ENCODE measurements at regions not wholly inside any gene's neighbourhood (a gene's known extent, or its start where the extent isn't known, plus 50 kb on each side); places are given as distances from the start of the nearest gene placed in this dataset.

DNA sequence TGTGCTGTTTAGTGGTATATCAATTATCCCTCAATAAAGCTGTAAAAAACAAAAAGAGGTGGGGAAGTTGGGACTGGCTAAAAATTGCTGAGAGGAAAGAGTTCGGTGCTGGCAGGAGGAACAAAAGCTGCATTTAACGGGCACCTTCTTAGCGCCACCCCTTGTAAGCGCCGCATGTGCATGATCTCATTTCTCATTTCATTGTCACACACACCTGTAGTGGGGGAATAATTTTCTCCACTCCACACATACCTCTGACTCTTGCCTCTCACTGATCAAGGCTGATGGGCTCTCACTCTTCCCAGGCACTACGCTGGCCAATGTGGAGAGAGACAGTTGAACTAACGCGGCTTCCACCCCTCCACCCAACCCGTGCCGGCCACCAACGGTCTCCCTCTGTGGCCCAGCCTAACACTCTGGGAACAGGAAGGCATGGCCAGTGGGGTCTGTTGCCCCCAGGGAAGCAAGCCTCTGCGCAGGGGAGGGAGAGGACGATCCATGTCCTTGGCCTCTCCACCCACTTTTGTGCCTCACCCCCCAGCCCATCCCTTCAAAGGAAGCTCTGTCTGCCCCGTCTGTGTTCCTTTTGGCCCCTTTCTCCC, 186.7 kb upstream of the SYT13 start:
- DNase-seq, result no peak

DNA sequence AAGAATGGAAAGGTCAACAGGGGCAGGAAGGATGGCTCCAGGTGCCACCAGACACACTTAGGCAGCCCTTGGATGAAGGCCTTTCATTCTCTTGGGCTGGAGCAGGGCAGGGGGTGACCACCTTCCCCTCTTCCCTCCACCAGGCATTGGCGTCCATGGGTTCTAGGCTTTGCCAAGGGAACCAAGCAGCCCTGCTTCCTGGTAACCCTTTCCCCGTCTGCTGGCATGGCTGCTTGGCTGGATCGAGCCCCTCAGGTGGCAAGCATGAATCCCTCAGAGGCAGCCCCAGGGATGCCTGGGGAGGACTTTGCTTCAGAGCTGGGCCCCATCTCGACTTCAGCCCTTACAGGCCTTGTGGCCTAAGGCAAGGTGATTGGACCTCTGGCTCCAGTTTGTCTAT, 185.1 kb upstream of the SYT13 start:
- DNase-seq, result no peak

DNA sequence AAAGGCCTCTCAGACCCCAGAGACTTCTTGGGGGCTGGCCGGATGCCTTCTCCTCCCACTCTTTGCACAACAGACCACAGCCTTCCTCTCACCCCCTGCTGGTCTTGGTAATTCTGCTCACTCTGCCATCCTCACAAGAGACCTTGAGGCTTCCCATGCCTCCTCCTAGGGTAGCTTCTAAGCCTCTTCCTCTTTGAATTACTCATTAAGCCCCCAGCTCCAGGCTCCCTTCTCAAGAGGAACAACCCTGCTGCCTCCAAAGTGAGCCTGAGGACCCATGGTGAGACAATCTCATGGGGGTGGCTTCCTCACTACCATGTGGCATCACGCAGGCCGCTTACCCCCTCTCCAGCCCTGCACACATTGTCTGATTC, 184.6 kb upstream of the SYT13 start:
- no peak for DNase-seq

DNA sequence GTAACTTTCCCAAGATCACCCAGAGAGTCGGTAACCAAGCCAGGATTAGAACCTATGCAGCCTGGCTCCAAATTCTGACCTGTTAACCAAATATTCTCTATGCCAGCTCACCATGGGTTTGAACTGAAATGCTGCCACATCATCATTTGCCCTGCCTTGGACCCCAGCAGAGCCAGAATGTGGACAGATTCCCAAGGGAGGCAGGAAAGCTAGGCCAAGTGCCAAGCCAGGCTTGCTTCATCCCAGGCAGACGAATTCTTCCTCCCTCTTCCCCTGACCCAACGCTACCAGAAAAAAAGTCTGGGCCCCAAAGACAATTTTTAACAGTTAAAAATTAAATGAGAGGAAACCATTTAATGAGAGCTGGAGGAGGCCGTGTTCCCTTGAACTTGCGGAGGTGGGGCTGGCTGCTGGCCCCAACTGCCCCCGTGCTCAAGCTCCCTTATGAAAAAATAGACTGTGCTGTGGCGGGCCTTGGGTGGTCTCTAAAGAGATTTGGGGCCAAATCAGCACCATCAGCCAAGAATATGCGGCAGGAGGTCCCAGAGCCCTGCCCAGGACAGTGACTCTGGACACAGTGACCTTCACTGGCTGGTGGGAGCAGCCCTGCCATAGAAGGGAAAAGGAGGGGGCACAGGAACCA, 184.1 kb upstream of the SYT13 start:
- DNase-seq, result no peak

DNA sequence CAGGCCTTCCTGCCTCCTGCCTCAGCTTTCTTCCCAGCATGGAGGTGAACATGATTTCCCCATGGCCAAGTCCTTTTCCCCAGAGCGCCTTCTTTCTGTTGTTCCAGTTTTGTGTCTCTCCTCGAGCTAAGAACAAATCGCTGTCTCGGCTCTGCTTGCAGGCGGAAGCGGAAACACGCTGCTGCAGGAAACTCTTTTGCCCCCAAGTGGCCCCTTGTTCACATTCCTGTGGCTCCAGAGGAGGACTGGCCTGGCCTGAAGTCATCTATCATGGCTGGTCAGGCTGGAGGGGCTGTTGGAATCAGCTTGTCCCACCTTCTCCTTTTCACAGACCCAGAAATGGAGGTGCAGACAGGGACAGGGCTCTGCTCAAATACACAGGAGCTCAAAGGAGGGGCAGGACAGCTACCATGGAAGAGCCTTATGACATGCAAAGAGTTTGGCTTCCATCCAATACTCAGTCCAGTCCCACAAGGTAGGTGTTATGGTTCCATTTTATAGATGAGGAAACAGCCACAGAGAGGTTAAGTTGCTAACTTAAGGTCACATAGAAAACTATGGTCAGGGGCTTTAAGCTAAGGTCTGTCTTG, 182.2 kb upstream of the SYT13 start:
- DNase-seq, result no peak

DNA sequence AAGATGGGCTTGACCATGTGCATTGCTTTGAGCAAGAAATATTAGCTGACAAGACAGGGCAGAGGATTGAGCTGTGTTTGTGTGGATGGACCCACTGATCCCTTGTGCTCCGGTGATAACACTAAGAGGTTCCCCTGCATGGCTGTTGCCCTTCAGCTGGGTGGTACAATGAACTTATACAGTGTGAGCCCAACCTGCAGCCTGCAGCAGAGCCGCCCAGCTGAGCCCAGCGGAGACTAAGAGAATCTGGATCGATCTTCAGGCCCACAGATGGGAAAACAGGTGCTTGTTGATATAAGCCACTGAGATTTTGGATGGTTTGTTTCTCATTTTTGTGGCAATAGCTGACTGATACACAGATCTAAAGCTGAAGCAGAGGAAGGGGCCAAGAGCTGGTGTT, 177.4 kb upstream of the SYT13 start:
- no peak for DNase-seq

DNA sequence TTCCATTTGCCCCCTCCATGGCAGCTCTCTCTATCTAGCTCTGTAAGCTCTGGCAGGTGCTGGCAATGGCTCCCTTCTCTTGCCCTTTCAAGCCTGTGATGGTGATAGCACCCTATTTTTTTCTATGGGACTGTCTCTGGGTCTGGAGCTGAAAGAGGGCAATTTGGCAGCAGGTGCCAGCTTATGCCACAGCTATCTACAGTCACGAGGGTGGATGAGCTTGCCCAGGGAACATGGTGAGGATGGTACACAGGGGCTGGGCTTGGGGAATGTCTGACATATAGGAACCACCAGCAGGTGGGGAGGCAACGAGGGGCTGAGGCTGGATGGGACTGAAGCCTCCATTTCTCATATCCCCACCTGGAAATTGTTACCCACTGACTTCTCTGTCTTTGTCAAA, 175.4 kb upstream of the SYT13 start:
- no peak for DNase-seq

DNA sequence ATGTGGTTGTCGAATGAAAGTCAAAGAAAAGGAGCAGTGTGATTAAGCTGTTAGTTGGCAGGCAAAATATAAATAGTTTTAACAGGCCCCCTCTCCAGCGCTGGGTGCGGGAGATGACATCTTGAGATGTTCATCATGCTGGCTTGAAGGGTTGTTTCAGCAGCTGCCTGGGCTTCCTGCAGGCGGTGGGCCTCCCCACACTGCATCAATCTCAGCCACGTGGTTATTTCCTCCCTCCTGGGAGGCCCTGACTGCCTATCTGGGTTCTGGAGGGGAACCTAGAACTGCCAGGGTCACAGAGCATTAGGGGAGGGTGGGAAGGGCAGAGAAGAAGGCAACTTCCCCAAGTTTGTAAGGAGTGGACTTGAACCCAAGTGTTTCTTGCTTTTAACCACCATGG, 173.3 kb upstream of the SYT13 start:
- DNase-seq, result no peak

DNA sequence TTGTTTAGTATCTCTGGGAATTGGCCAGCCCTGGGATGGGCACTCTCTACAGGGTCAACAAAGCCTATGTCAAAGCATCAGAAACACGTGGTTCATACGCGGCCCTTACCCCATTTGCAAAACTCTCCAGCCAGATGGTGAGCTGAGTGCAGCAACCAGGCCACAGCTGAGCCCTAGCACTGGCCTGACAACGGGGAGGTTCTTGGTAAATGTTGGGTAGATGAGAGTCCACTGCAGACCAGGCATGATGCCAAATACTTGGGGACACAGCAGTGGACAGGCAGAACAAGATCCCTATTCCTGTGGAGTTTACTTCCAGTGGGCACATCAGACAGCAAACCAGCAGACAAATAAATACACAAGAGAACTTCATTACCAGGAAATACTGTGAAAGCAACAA, 172.1 kb upstream of the SYT13 start:
- no peak for DNase-seq

DNA sequence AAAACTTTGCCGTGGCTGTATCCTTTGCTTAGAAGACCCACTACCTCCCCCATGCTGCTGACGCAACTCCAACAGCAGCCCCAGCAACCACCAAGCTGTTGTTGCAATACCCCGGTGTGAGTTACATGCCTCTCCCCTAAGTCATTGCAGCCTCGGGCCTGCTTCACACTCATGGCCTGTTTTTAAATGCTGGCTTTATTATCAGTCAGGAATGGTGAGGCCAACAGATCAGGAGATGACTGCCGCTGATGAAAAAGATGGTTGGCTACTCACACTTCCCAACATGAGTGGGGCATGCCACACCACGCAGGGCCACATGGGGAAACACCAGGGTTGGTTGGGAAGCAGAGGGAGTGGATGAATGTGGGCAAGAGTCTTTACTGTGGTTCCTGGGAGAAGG, 171.5 kb upstream of the SYT13 start:
- DNase-seq, result no peak

DNA sequence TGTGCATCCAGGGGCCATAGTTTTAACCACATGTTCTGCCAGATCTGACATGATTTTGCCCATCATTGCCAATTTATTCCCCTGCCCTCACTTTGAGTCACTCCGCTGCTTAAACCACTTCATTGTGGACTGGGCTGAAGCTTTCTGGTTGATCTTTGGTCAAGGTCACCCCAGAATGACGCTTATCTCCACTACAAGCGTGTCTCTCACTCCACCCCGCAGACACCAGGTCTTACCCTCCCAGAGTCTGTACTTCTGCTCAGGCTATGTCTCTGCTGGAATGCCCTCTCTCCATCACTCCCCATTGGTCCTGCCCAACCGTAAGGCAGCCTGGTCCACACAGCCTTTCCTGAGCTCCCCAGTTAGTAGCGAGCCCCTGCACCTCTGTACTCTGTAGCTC, 170.5 kb upstream of the SYT13 start:
- no peak for DNase-seq

DNA sequence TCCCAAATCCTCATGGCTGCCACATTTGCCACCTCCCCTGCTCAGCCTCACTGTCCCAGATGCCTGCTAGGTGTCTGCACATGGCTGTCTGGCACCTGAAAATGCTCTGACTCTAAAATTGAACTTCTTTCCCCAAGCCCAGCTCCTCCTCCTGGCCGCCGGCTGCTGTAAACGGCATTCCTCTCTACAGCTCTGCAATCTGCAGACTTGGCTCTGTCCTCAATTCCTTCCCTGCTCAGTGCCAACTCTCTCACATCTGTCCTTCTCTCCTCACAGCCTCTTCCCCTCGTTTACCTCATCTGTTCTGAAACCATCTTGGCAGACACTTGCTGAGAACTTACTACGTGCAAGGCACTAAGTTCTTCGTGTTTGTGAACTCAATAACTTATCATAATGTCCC, 169.4 kb upstream of the SYT13 start:
- no peak for DNase-seq

DNA sequence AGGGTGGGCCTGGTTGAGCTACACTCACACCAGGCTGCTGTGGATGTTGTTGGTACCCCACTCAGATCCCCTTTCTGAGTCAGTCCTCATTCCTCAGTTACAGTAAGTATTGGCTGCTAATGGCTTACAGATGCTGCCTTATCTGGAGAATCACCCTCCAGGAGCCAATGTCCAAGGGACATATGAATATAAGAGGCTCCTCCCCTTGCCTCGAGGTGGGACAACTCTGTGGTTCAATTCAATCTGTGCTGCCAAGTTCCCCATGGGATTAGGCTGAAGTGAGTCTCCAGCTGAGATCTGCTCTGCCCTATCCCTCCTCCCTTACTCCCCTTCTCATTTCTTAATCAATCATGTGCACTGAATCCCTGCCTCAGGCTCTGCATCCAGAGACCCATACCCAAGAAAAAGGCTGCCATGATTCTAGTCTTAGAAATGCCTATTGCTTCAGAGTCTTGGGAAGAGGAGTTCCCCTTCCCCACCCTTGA, 168.8 kb upstream of the SYT13 start:
- no peak for DNase-seq

DNA sequence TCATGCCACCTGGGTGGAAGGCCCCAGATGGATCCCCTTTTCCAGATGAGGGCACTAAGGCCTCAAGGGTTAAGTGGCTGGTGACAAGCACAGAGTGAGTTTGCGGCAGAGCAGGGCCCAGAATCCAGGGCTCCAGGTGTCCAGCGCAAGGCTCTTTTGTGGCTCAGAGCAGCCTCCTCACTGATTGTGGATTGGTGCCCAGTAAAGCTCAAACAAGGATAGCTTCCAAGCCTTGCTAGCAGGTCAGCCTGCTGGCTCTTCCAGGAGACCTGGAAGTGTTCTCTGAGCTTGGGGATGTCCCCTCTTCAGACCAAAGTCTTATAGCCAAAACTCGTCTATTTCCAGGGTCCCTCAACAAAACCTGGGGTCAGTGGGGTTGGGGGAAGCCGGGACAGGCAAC, 167.6 kb upstream of the SYT13 start:
- no peak for DNase-seq

DNA sequence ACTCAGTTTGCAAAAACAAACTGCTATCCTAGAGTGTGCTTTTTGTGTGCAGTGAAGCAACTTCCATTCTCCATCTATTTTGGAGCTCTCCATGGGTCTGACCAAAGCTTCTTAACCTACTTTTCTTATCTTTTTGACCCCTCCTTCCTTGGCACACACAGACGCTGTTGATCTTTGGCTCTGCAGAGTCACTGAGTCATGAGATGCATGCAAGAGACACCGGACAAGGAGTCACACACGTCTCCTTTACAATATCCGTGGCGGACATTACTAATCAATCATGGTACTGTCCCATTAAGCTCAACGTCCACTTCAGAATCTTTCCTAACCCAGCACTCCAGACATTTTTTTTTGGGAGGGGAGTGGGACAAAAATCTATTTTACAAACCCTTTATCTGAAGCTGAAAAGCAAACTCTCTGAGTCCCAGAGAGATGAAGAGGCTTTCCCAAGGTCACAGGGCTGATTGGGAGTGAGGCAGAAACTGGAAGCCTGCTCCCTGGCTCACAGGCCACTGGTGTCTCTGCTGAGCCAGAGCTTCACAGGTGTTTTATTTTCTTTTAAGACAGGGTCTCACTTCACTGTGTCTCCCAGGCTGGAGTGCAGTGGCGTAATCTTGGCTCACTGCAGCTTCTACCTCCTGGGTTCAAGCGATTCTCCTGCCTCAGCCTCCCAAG, 165.8 kb upstream of the SYT13 start:
- no peak for DNase-seq

DNA sequence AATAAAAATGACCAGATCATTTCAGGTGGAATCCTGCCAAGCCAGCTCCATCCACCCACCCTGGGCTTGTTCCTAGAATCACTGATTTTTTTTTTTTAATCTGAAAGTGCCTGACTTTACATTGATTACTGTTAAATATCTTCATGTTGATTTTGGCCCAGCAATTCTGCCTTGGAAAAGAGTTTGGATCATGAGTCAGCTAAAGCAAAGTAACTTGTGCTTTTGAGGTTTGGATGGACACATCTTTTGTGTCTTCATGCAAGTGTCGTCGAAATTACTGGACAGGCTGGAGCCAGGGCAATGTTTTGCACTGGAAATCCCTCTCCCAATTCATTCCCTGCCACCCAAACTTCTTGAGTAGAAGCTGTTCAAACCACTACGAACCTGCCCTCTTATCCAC, 164.0 kb upstream of the SYT13 start:
- DNase-seq, result no peak

DNA sequence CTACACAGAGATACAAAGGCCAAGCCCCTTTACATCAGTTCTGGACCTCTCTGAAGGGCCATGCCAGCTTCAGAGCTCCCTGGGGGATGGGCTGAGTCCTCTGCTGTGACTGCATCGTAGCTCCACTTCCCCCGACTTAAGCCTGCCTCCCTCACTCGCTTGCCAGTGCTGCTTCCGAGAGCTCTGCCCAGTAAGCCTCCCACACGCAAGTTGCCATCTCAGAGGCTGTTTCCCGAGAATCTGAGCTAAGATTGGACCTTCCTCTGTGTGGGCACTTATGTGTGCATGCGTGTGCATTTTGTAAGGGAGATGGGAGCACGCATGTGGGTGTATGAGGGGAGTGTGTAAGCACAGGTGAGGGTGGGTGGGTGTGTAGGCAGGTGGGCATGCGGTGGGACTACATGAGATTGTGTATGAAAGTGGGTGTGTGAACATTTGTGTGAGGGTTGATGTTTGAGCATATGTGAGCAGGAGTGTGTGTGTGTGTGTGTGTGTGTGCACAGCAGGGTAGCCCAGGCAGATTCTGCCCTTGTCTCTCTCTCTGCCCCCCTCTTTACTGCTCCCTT, 163.0 kb upstream of the SYT13 start:
- no peak for DNase-seq

DNA sequence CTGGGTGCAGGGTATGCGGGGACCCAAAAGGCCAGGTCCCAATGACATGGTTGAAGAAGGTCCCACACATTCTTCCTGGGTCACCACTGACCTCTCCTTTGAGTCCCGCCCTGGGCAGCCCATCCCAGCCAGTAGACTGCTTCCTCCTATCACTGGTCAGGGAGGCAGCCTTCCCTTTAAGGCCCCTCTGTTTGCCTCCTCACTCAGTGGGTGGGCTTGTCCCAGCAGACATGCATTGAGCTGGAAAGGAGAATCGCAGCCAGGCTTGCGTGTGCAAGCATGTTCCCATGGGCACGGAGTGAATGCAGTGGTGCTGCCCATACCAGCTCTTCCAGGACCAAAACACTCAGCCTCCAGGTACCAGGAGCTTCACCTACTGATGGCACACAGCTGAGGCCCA, 162.4 kb upstream of the SYT13 start:
- no peak for DNase-seq

DNA sequence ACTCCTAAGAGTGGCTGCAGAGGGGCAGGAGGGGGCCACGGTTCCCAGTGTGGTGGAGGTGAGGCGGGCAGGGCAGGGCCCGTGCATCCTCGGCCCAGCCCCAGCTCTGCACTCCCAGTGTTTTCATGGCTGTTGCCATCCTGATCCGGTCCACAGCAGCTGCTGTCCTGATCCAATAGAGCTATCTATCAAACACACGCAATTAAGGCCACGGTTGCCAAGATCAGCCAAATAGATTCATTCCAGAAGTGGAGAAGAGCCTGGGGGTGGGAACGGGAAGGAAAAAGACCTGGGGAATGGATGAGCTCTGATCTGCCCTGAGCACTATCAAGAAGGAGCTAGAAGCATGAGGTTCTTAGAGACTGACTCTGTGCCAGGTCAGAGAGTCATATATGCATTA, 160.9 kb upstream of the SYT13 start:
- DNase-seq, result no peak

DNA sequence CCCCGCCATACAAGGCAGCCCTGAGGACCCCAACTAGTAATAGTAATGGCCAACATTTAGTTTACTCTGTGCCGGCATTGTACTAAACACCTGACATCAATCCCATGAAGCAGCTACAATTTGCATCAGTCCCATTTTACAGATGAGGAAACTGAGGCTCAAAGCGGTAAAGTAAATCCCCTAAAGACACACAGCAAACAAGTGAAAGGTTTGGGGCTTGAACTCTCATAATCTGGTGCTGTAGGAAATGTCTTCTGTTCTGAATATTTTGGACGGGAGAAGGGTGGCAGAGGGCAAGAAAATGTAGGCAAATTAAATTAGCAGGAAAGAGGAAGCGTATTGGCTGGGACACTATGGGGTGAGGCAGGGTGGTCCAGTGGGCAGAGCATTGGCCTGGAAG, 160.3 kb upstream of the SYT13 start:
- no peak for DNase-seq

DNA sequence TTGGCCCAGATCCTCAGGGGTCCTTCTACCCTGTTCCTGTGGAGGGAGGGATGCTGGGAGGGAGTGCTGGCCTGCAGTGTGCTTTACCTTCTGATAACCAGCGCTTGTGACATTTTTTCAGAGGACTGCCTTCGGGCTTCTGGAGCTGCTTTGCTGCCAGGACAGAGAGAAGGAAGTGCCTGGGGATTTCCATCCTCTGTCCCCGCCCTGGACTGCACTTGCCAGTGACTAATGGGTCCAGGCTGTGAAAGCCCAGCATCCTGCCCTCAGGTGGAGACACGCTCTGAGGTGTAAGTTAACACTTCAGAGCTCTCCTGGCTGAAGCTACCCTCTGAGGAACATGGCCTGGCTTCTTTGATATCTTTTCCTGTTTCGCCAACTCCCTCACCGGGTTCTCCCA, 158.7 kb upstream of the SYT13 start:
- no peak for DNase-seq

DNA sequence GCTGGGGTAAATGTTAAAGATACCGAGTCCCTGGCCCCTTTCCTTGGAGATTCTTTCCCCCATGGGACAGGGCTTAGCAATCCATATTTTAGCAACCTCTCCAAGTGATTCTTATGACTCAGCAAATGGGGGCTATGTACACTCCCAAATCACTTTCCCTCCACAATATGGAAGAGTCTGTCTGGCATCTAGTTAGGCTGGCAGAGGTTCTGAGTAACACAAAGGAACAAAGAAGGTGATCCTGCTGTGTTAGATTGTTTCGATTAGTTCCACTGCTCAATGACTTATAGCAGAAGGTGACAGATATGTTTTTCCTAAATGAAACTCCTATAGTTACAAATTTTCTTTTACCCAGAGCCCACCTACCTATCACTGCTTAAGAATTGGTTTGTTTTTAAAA, 154.0 kb upstream of the SYT13 start:
- DNase-seq, result no peak

DNA sequence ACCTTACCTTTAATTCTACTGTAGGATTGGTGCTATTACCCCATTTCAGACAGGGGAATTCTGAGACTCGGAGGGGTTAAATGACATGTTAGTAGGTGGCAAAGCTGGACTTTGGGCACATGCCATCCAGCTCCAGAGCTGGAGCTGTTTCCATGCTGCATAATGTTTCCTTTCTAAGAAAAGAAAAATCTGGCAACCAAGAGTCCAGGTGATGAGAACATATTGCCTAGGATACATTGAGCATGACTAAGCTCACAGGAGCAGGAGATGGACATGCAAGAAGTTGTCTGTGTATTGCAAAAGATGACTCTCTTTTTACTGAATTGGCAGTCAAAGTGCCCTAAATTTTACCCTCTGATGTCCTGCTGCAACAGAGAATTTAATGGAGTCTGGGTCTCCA, 150.8 kb upstream of the SYT13 start:
- no peak for DNase-seq

DNA sequence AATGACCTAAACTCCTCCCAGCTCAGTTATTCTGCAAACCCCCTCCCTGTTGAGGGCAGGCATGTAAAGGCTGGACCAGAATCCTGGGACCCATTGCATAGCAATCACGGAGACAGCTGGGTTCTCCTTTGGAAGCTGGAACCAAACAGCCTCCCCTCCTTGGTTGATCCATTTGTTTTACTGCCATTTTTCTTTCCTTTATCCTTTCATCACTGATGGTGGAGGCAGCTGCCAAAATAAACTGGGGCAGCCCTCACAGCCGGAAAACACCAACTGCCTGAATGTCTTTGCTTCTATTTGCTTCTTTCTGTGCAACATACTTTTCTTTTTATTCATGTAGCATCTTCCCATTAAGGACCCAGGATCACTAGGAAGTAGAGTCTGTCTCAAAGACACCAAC, 150.0 kb upstream of the SYT13 start:
- no peak for DNase-seq

All from hematopoietic multipotent progenitor cell treated with erythropoietin and hydrocortisone succinate and interleukin-3 and kit ligand, for 8 days (in vitro differentiated cells).